ENCODE measurements at regions not wholly inside any gene's neighbourhood (a gene's known extent, or its start where the extent isn't known, plus 50 kb on each side); places are given as distances from the start of the nearest gene placed in this dataset.
"Not testable (repeated sequence)": the region's sequence is repeated elsewhere in the genome, so short reads cannot be mapped to it uniquely, and the experiment has no call there.

- TF ChIP-seq, protein P1, sequence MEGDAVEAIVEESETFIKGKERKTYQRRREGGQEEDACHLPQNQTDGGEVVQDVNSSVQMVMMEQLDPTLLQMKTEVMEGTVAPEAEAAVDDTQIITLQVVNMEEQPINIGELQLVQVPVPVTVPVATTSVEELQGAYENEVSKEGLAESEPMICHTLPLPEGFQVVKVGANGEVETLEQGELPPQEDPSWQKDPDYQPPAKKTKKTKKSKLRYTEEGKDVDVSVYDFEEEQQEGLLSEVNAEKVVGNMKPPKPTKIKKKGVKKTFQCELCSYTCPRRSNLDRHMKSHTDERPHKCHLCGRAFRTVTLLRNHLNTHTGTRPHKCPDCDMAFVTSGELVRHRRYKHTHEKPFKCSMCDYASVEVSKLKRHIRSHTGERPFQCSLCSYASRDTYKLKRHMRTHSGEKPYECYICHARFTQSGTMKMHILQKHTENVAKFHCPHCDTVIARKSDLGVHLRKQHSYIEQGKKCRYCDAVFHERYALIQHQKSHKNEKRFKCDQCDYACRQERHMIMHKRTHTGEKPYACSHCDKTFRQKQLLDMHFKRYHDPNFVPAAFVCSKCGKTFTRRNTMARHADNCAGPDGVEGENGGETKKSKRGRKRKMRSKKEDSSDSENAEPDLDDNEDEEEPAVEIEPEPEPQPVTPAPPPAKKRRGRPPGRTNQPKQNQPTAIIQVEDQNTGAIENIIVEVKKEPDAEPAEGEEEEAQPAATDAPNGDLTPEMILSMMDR (IDR thresholded peaks at IDR 0.05; ENCODE audit: low read length), result not testable (repeated sequence)
- not testable (repeated sequence) for TF ChIP-seq EZH2 (IDR thresholded peaks at IDR 0.05; ENCODE audit: borderline replicate concordance, low read length)
Measured at GRCh38 chr7:56371792-56372191, 255.6 kb upstream of the NUPR2 start.

All from OCI-LY1 (cell line).